Mesendoderm (in vitro differentiated cells): ENCODE measurements at regions not wholly inside any gene's neighbourhood (a gene's known extent, or its start where the extent isn't known, plus 50 kb on each side); places are given as distances from the start of the nearest gene placed in this dataset.

Source experiments
- DNase-seq: peaks from one replicate; pipeline ENCODE4 v3.0.0; 2013
- H2AK5ac ChIP-seq: 2 replicates; pipeline ENCODE4 v1.6.1; 2013; ENCODE audit warnings: low read length, inconsistent platforms
- H2BK120ac ChIP-seq: 2 replicates; pipeline ENCODE4 v1.6.1; 2013; ENCODE audit warnings: low read depth, mild to moderate bottlenecking, low read length, moderate library complexity, mixed read lengths
- H2BK15ac ChIP-seq: replicated peaks from 2 replicates; pipeline ENCODE4 v1.6.1; 2013; ENCODE audit warnings: low read depth, mild to moderate bottlenecking, moderate library complexity
- H2BK5ac ChIP-seq: 2 replicates; pipeline ENCODE4 v1.6.1; 2013; ENCODE audit warnings: low read length, inconsistent platforms
- H3K18ac ChIP-seq: 2 replicates; pipeline ENCODE4 v1.6.1; 2013; ENCODE audit warnings: mild to moderate bottlenecking, low read length, mixed read lengths
- H3K23ac ChIP-seq: one replicate; pipeline ENCODE4 v1.6.1; 2013; ENCODE audit warnings: low read length
- H3K27ac ChIP-seq: 2 replicates; pipeline ENCODE4 v1.5.1; 2013; ENCODE audit warnings: low read depth, mild to moderate bottlenecking, inconsistent platforms, low read length, moderate library complexity
- H3K27me3 ChIP-seq: 2 replicates; pipeline ENCODE4 v1.6.1; 2013; ENCODE audit warnings: low read length, control low read depth, mild to moderate bottlenecking, inconsistent platforms; ENCODE audit not compliant: insufficient read depth, poor library complexity
- H3K36me3 ChIP-seq: 2 replicates; pipeline ENCODE4 v1.6.1; 2013; ENCODE audit warnings: low read length, inconsistent platforms; ENCODE audit not compliant: control insufficient read depth, insufficient read depth
- H3K4ac ChIP-seq: one replicate; pipeline ENCODE4 v1.6.1; 2013; ENCODE audit warnings: low read depth, mild to moderate bottlenecking, low read length, moderate library complexity
- H3K4me1 ChIP-seq: 2 replicates; pipeline ENCODE4 v1.6.1; 2013; ENCODE audit warnings: low read depth, low read length, inconsistent platforms; ENCODE audit not compliant: control insufficient read depth
- H3K4me2 ChIP-seq: 2 replicates; pipeline ENCODE4 v1.6.1; 2013; ENCODE audit warnings: low read length
- H3K4me3 ChIP-seq: 2 replicates; pipeline ENCODE4 v1.5.1; 2013; ENCODE audit warnings: mild to moderate bottlenecking, low read length
- H3K56ac ChIP-seq: one replicate; pipeline ENCODE4 v1.6.1; 2013; ENCODE audit warnings: low read length
- H3K79me1 ChIP-seq: 2 replicates; pipeline ENCODE4 v1.6.1; 2013; ENCODE audit warnings: low read length, inconsistent platforms
- H3K79me2 ChIP-seq: 2 replicates; pipeline ENCODE4 v1.6.1; 2013; ENCODE audit warnings: mild to moderate bottlenecking, low read length; ENCODE audit not compliant: control insufficient read depth, insufficient read depth
- H3K9ac ChIP-seq: 2 replicates; pipeline ENCODE4 v1.6.1; 2013; ENCODE audit warnings: low read length, inconsistent platforms
- H4K5ac ChIP-seq: one replicate; pipeline ENCODE4 v1.6.1; 2013; ENCODE audit warnings: low read length
- H4K8ac ChIP-seq: one replicate; pipeline ENCODE4 v1.6.1; 2013; ENCODE audit warnings: low read depth, mild to moderate bottlenecking, control low read depth, low read length, moderate library complexity
- WGBS: extraction: QIAGEN DNeasy Blood & Tissue Kit; methylation state at CpG from one replicate; pipeline ENCODE4 v1.1.7; 2013; ENCODE audit warnings: low lambda C conversion rate, missing lambda C conversion rate; ENCODE audit not compliant: insufficient coverage; ENCODE audit errors: extremely low coverage; 5-methylcytosine and 5-hydroxymethylcytosine counted together

- H3K27ac ChIP-seq, result no peak overlapping the region
- H3K79me1 ChIP-seq, result no peaks in the 10 kb centered on the region
- H3K56ac ChIP-seq, result no peak overlapping the region
- no CpG with 5 or more reads among the region's 21 CpGs for WGBS
- no peak overlapping the region for H2BK5ac ChIP-seq
- H3K4ac ChIP-seq, result no peak overlapping the region
- H3K9ac ChIP-seq, result no peak overlapping the region
- H3K18ac ChIP-seq, result no peak overlapping the region
- H4K5ac ChIP-seq, result no peak overlapping the region
- H3K4me3 ChIP-seq, result no peak overlapping the region
- H2BK15ac ChIP-seq, result no peak overlapping the region
- no peak overlapping the region for H2BK120ac ChIP-seq
- no peak overlapping the region for H3K23ac ChIP-seq
- H4K8ac ChIP-seq, result no peak overlapping the region
- H3K79me2 ChIP-seq, result no peaks in the 10 kb centered on the region
- H3K27me3 ChIP-seq, result no peaks in the 10 kb centered on the region
- H3K4me1 ChIP-seq, result no peaks in the 10 kb centered on the region
- H2AK5ac ChIP-seq, result no peak overlapping the region
- no peak overlapping the region for H3K4me2 ChIP-seq
- no peaks in the 10 kb centered on the region for H3K36me3 ChIP-seq
- no peak for DNase-seq
Measured at GRCh38 chr22:48079505-48080290, 1317.2 kb downstream of the TBC1D22A start.

GRCh38 chr22:48078825-48079224 lies 1316.4 kb downstream of the TBC1D22A start:
- H3K4ac ChIP-seq, result no peak overlapping the region
- DNase-seq, result no peak
- WGBS, result no CpG with 5 or more reads among the region's 5 CpGs
- H3K18ac ChIP-seq, result no peak overlapping the region
- no peaks in the 10 kb centered on the region for H3K79me1 ChIP-seq
- H3K4me1 ChIP-seq, result no peaks in the 10 kb centered on the region
- H2AK5ac ChIP-seq, result no peak overlapping the region
- H3K23ac ChIP-seq, result no peak overlapping the region
- H2BK15ac ChIP-seq, result no peak overlapping the region
- H2BK5ac ChIP-seq, result no peak overlapping the region
- H4K5ac ChIP-seq, result no peak overlapping the region
- no peak overlapping the region for H2BK120ac ChIP-seq
- H3K27me3 ChIP-seq, result no peaks in the 10 kb centered on the region
- no peaks in the 10 kb centered on the region for H3K79me2 ChIP-seq
- no peak overlapping the region for H3K9ac ChIP-seq
- no peak overlapping the region for H3K27ac ChIP-seq
- H4K8ac ChIP-seq, result no peak overlapping the region
- H3K56ac ChIP-seq, result no peak overlapping the region
- H3K4me3 ChIP-seq, result no peak overlapping the region
- no peaks in the 10 kb centered on the region for H3K36me3 ChIP-seq
- no peak overlapping the region for H3K4me2 ChIP-seq

GRCh38 chr22:48077699-48078098 lies 1315.2 kb downstream of the TBC1D22A start:
- Histone ChIP-seq H2BK15ac (no peak overlapping the region), H3K56ac (no peak overlapping the region), H3K36me3 (no peaks in the 10 kb centered on the region), H3K4me1 (no peaks in the 10 kb centered on the region), H3K4ac (no peak overlapping the region), H4K5ac (no peak overlapping the region), H3K79me1 (no peaks in the 10 kb centered on the region), H3K18ac (no peak overlapping the region), H2BK5ac (no peak overlapping the region), H4K8ac (no peak overlapping the region), H3K23ac (no peak overlapping the region), H3K27me3 (no peaks in the 10 kb centered on the region), H3K9ac (no peak overlapping the region), H3K4me3 (no peak overlapping the region), H2BK120ac (no peak overlapping the region), H3K27ac (no peak overlapping the region), H2AK5ac (no peak overlapping the region), H3K79me2 (no peaks in the 10 kb centered on the region), H3K4me2 (no peak overlapping the region)
- no CpG with 5 or more reads among the region's 6 CpGs for WGBS
- no peak for DNase-seq

- no peak overlapping the region for H3K4ac ChIP-seq
- H3K79me1 ChIP-seq, result no peaks in the 10 kb centered on the region
- no peak overlapping the region for H2BK15ac ChIP-seq
- no peak overlapping the region for H3K9ac ChIP-seq
- no peaks in the 10 kb centered on the region for H3K4me1 ChIP-seq
- H3K23ac ChIP-seq, result no peak overlapping the region
- H2BK120ac ChIP-seq, result no peak overlapping the region
- H2AK5ac ChIP-seq, result no peak overlapping the region
- WGBS, result no CpG with 5 or more reads among the region's 10 CpGs
- no peak overlapping the region for H4K5ac ChIP-seq
- no peaks in the 10 kb centered on the region for H3K79me2 ChIP-seq
- H3K4me3 ChIP-seq, result no peak overlapping the region
- no peak overlapping the region for H3K18ac ChIP-seq
- H3K27ac ChIP-seq, result no peak overlapping the region
- no peak overlapping the region for H3K56ac ChIP-seq
- H3K4me2 ChIP-seq, result no peak overlapping the region
- H2BK5ac ChIP-seq, result no peak overlapping the region
- H4K8ac ChIP-seq, result no peak overlapping the region
- no peaks in the 10 kb centered on the region for H3K36me3 ChIP-seq
- DNase-seq, result no peak
- no peaks in the 10 kb centered on the region for H3K27me3 ChIP-seq
Measured at GRCh38 chr22:48076008-48076407, 1313.6 kb downstream of the TBC1D22A start.

GRCh38 chr22:48075604-48076003 lies 1313.2 kb downstream of the TBC1D22A start:
- Histone ChIP-seq H3K27me3 (no peaks in the 10 kb centered on the region), H2BK15ac (no peak overlapping the region), H4K8ac (no peak overlapping the region), H3K79me2 (no peaks in the 10 kb centered on the region), H3K27ac (no peak overlapping the region), H3K4ac (no peak overlapping the region), H3K23ac (no peak overlapping the region), H3K4me1 (no peaks in the 10 kb centered on the region), H2BK120ac (no peak overlapping the region), H3K56ac (no peak overlapping the region), H4K5ac (no peak overlapping the region), H3K18ac (no peak overlapping the region), H2BK5ac (no peak overlapping the region), H3K79me1 (no peaks in the 10 kb centered on the region), H3K4me3 (no peak overlapping the region), H3K36me3 (no peaks in the 10 kb centered on the region), H2AK5ac (no peak overlapping the region), H3K9ac (no peak overlapping the region), H3K4me2 (no peak overlapping the region)
- no peak for DNase-seq
- no CpG with 5 or more reads among the region's 5 CpGs for WGBS

GRCh38 chr22:48072777-48073176 lies 1310.3 kb downstream of the TBC1D22A start:
- no CpG with 5 or more reads among the region's 6 CpGs for WGBS

More at GRCh38 chr22:48072777-48073176, 1310.3 kb downstream of the TBC1D22A start:
- Histone ChIP-seq H3K4me2 (no peak overlapping the region), H4K5ac (no peak overlapping the region), H3K4me3 (no peak overlapping the region), H3K79me1 (no peaks in the 10 kb centered on the region), H3K79me2 (no peaks in the 10 kb centered on the region), H3K56ac (no peak overlapping the region), H2BK120ac (no peak overlapping the region), H3K4ac (no peak overlapping the region), H3K23ac (no peak overlapping the region), H3K27ac (no peak overlapping the region), H3K9ac (no peak overlapping the region), H3K4me1 (no peaks in the 10 kb centered on the region), H3K27me3 (no peaks in the 10 kb centered on the region), H2AK5ac (no peak overlapping the region), H4K8ac (no peak overlapping the region), H3K36me3 (no peaks in the 10 kb centered on the region), H2BK15ac (no peak overlapping the region), H3K18ac (no peak overlapping the region), H2BK5ac (no peak overlapping the region)
- DNase-seq, result peak; percentile 80
